Stimulated activated CD8-positive, alpha-beta memory T cell treated with anti-CD3 and anti-CD28 coated beads, Interleukin-15, amount 100 ng/mL, for 24 hours (primary cell): ENCODE measurements at regions not wholly inside any gene's neighbourhood (a gene's known extent, or its start where the extent isn't known, plus 50 kb on each side); places are given as distances from the start of the nearest gene placed in this dataset.

Experiments
- DNase-seq: peaks from one replicate; pipeline ENCODE4 v3.0.0-alpha.2; 2020; ENCODE audit warnings: low read depth

- no peak for DNase-seq
Measured at GRCh38 chr4:163622379-163623035, 128.0 kb downstream of the TMA16 start.

DNA sequence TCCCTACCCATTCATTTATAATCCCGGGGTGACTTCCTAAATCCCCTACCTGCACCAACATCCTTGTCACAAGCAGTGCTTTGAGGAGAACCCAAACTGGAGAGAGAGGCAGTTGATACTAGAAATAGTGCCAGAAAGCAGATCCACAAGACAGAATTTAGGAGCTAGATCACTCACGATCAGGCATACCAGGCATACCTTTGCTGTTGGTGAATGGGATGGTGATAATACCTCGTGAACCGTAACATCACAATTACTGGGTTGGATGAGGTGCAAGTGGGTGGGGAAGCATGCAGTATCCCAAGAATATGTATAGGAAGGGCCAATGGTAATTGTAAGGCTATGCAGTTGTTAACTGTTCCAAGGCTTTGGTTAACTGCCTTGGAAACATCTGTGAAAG is 129.3 kb downstream of the TMA16 start:
- DNase-seq, result no peak

DNA sequence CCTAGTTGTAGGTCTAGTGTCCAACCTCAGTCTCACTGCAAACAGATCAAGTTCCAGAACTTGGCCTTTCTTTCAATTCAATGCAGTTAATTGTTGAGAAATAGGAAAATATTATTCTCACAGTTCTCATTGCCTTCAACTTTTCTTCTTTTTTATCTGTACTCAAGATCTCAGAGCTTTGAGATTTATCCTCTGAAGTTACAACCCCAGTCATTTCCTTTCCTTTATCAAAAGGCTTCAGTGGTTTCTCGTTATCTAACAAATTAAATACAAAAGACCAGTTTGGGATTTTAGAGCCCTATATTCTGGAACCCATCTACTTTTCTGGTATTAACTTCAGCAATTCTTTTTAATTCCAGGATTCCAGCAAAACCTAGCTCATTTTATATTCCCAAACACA is 130.2 kb downstream of the TMA16 start:
- no peak for DNase-seq

GRCh38 chr4:163631288-163631687 is 136.8 kb downstream of the TMA16 start:
- no peak for DNase-seq

- DNase-seq, result no peak
Measured at GRCh38 chr4:163638909-163639308, 144.4 kb downstream of the TMA16 start.

GRCh38 chr4:163649557-163650091 is 155.1 kb downstream of the TMA16 start:
- no peak for DNase-seq

DNA sequence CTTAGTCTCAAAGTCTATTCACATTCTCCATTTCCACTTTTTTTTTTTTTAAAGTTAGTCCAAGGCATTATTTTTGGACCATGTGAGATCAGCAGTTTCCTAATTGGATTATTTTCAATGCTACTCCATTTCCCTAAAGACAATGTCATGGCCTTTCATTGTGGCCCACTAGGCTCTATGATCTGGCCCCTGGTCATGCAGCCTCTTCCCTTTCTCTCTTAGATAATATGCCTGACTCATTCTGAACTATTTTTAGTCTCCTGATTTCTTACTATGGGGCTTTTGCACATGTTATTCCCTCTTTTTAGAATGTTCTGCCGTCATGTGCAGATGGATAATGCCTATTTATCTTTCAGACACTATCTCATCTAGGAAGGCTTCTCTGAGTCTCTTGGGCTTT is 157.3 kb downstream of the TMA16 start:
- DNase-seq, result no peak

GRCh38 chr4:163654621-163655020 is 160.1 kb downstream of the TMA16 start:
- no peak for DNase-seq

DNA sequence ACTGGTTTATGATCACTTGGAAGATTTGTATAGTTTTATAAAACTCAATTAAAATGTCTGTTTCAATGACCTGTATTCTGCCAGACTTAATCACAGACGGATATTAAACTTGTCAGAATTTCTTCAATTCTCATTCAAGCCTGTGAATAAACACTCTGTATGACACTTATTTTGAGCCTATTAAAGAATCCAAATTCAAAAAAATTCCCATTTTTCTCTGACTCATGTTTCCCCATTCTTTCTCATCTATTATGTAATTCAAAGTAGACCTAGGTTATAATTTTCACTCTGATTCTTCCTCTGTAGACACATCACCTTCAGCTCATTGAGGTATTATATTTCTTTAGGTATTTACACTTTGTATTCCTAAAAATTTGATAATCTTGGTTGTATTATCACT is 166.1 kb downstream of the TMA16 start:
- DNase-seq, result no peak

GRCh38 chr4:163662768-163663167 is 168.3 kb downstream of the TMA16 start:
- no peak for DNase-seq

DNA sequence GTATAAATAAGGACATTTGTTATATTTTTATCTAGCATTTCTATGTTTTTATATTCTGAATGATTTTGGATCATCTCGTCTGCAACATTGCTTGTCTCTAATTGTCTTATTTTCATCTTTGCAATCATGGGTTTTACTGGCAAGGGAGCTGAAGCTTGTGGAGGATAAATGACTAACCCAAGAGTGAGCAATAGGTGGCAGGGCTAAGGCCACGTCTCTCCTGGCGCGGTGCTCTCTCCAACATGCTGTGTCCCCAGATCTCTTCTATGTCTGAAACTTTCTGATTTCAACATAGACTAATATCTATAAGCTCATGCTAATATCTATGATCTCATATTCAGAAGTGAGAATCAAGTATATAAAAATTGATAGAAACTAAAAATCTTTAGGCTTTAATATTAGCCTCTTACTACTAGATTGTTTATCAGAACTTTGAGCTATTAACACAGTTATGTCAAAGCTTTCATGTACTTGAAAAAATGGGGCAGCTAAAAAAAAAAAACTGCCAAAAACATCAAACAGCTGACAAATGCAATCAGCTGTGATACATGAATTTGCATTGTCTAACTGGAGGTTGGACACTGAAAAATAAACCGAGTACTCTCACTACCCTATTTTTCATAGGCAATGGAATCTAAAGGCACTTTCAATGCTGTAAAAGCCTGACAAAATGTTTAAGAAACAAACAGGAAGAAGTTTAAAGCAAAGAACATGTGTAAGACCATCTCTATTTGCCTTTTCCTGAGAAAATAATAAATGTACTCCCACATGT is 169.2 kb downstream of the TMA16 start:
- no peak for DNase-seq

DNA sequence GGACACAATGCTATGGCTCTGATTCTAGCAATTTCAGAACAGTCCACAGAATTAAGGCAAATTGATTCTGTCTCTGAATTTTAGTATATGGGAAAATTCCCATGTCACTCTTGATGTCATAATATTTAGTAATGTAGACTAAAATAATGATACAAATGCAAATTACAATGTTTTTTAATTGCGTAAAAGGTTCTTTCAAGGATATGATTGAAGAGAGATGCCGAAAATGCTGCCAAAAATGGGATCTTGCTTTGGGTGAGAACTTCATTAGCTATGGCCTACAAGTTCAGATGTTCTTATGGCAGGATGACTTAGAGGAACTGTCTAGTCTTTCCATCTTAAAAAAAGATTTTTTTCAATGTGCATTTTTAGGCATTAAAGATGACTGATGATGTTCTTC is 170.6 kb downstream of the TMA16 start:
- DNase-seq, result no peak

GRCh38 chr4:163665521-163666331 is 171.2 kb downstream of the TMA16 start:
- DNase-seq, result no peak

- DNase-seq, result no peak
Measured at GRCh38 chr4:163666332-163666873, 171.9 kb downstream of the TMA16 start.

GRCh38 chr4:163672751-163673150 is 178.3 kb downstream of the TMA16 start:
- no peak for DNase-seq

- DNase-seq, result no peak
Measured at GRCh38 chr4:163673848-163674697, 179.6 kb downstream of the TMA16 start.

DNA sequence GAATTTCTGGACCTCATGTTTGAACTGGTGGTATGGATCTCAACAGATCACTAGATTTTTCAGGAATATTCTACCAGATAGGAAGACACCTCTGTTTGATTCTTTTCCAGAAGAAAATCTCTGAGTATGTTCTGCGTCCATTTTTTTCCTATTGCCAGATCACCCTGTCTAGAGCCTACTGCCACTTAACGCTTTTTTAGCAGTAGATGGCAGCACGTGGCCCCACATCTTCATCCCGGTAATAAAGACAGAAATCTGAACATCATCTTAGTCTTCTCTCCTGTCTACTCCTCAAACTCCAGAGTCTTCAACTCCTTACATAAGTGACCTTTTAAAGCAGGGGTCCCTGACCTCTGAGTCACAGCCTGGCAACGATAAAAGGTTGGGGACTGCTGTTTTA is 184.7 kb downstream of the TMA16 start:
- no peak for DNase-seq

- no peak for DNase-seq
Measured at GRCh38 chr4:163680386-163681098, 186.1 kb downstream of the TMA16 start.

- DNase-seq, result no peak
Measured at GRCh38 chr4:163681208-163681821, 186.8 kb downstream of the TMA16 start.

DNA sequence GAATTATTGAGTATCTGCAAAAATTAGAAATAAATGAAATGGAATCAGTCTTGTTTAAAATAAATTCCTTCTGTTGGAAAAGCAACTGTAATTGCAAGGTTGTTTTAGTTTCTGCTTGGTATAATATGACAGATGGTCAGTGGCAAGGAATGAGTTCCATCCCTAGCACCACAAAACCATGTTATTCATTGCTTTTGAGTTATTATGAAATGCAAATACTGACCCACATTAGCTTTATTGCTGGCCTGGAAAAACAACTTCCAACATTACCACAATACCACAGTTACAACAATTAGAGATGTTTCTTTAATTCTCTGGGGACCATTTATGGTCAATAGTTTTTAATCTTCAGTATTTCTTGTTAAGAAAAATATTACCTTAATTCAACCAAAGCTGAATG is 194.4 kb downstream of the TMA16 start:
- no peak for DNase-seq
